WTC11 (cell line): ENCODE measurements at regions not wholly inside any gene's neighbourhood (a gene's known extent, or its start where the extent isn't known, plus 50 kb on each side); places are given as distances from the start of the nearest gene placed in this dataset.

ENCODE experiments used
- ATAC-seq: fragments of 200-7000 bp; cut with Tn5 transposase; 2 replicates; pipeline ENCODE4 v1.10.0; 2021; ENCODE audit warnings: mild to moderate bottlenecking, moderate library complexity
- CTCF ChIA-PET: fragments of 300-600 bp; sonication (Branson Sonifier 250); formaldehyde crosslinking; loops from one replicate; lab custom pipeline; 2021; ENCODE audit warnings: antibody characterized with exemption; lab: Charles Lee
- POLR2A ChIA-PET: fragments of 350-600 bp; sonication (Branson Sonifier 250); formaldehyde crosslinking; loops from one replicate; lab custom pipeline; 2021; ENCODE audit warnings: antibody characterized with exemption; lab: Charles Lee
- DNase-seq: peaks from one replicate; pipeline ENCODE4 v3.0.0; 2021; ENCODE audit warnings: low spot score
- H3K27ac Mint-ChIP-seq: 2 replicates; pipeline ENCODE4 v1.8.0; 2021; ENCODE audit warnings: mixed read lengths
- H3K27me3 Mint-ChIP-seq: 2 replicates; pipeline ENCODE4 v1.8.0; 2021; ENCODE audit warnings: low read depth, mild to moderate bottlenecking, moderate library complexity, mixed read lengths
- H3K36me3 Mint-ChIP-seq: 2 replicates; pipeline ENCODE4 v1.8.0; 2021; ENCODE audit warnings: mixed read lengths
- H3K4me1 Mint-ChIP-seq: 2 replicates; pipeline ENCODE4 v1.8.0; 2022; ENCODE audit warnings: mixed read lengths
- H3K4me3 Mint-ChIP-seq: 2 replicates; pipeline ENCODE4 v1.8.0; 2021; ENCODE audit warnings: mild to moderate bottlenecking, moderate library complexity, mixed read lengths
- H3K9me3 Mint-ChIP-seq: 2 replicates; pipeline ENCODE4 v1.8.0; 2021; ENCODE audit warnings: mixed read lengths
- ATF1 ChIP-seq: sonication (generic); formaldehyde crosslinking; IDR thresholded peaks from 2 replicates; pipeline ENCODE4 v1.8.1; 2023; ENCODE audit warnings: mild to moderate bottlenecking, moderate library complexity, missing genetic modification reagents
- CBFB ChIP-seq: sonication (generic); formaldehyde crosslinking; IDR thresholded peaks from 2 replicates; pipeline ENCODE4 v1.8.1; 2022; ENCODE audit warnings: mild to moderate bottlenecking, low read depth, missing genetic modification reagents
- CREM ChIP-seq: sonication (generic); formaldehyde crosslinking; IDR thresholded peaks from 2 replicates; pipeline ENCODE4 v1.8.1; 2022; ENCODE audit warnings: mild to moderate bottlenecking, missing genetic modification reagents, moderate library complexity
- ESRRA ChIP-seq: sonication (generic); formaldehyde crosslinking; IDR thresholded peaks from 2 replicates; pipeline ENCODE4 v1.8.1; 2022; ENCODE audit warnings: mild to moderate bottlenecking, missing genetic modification reagents, borderline replicate concordance
- ETV6 ChIP-seq: sonication (generic); formaldehyde crosslinking; IDR thresholded peaks from 2 replicates; pipeline ENCODE4 v1.8.1; 2022; ENCODE audit warnings: mild to moderate bottlenecking, missing genetic modification reagents
- FOXJ3 ChIP-seq: sonication (generic); formaldehyde crosslinking; IDR thresholded peaks from 2 replicates; pipeline ENCODE4 v1.9.0; 2021; ENCODE audit warnings: missing genetic modification reagents, mild to moderate bottlenecking, borderline replicate concordance
- FOXP1 ChIP-seq: sonication (generic); formaldehyde crosslinking; IDR thresholded peaks from 2 replicates; pipeline ENCODE4 v1.8.0; 2022; ENCODE audit warnings: missing genetic modification reagents, mild to moderate bottlenecking, moderate library complexity, borderline replicate concordance
- GRHL2 ChIP-seq: fragments of 250-450 bp; sonication (Bioruptor Pico); IDR thresholded peaks from 2 replicates; pipeline ENCODE4 v1.8.0; 2022; ENCODE audit warnings: mild to moderate bottlenecking, moderate library complexity; ENCODE audit not compliant: insufficient replicate concordance, severe bottlenecking
- GTF2I ChIP-seq: fragments of 250-450 bp; sonication (Bioruptor Pico); conservative IDR thresholded peaks from 2 replicates; pipeline ENCODE4 v1.4.0; 2021; ENCODE audit warnings: mild to moderate bottlenecking
- IRF2 ChIP-seq: sonication (generic); formaldehyde crosslinking; IDR thresholded peaks from 2 replicates; pipeline ENCODE4 v1.8.0; 2022; ENCODE audit warnings: low read depth, missing genetic modification reagents, borderline replicate concordance
- JAZF1 ChIP-seq: fragments of 250-450 bp; sonication (Bioruptor Pico); IDR thresholded peaks from 2 replicates; pipeline ENCODE4 v1.9.0; 2021; ENCODE audit warnings: moderate library complexity, mild to moderate bottlenecking, inconsistent platforms
- KAT7 ChIP-seq: sonication (generic); formaldehyde crosslinking; IDR thresholded peaks from 2 replicates; pipeline ENCODE4 v1.8.1; 2023; ENCODE audit warnings: missing genetic modification reagents, mild to moderate bottlenecking, borderline replicate concordance
- MXD4 ChIP-seq: fragments of 250-450 bp; sonication (Bioruptor Pico); IDR thresholded peaks from 2 replicates; pipeline ENCODE4 v1.8.0; 2021; ENCODE audit warnings: mild to moderate bottlenecking, moderate library complexity, borderline replicate concordance
- NFATC4 ChIP-seq: fragments of 250-450 bp; sonication (Bioruptor Pico); IDR thresholded peaks from 2 replicates; pipeline ENCODE4 v1.9.0; 2021; ENCODE audit warnings: mild to moderate bottlenecking
- NFE2L1 ChIP-seq: sonication (generic); formaldehyde crosslinking; IDR thresholded peaks from 2 replicates; pipeline ENCODE4 v1.8.1; 2023; ENCODE audit warnings: missing genetic modification reagents
- OVOL2 ChIP-seq: fragments of 250-450 bp; sonication (Bioruptor Pico); IDR thresholded peaks from 2 replicates; pipeline ENCODE4 v1.9.0; 2021; ENCODE audit warnings: mild to moderate bottlenecking, borderline replicate concordance
- SMAD3 ChIP-seq: sonication (generic); formaldehyde crosslinking; IDR thresholded peaks from 2 replicates; pipeline ENCODE4 v1.8.0; 2022; ENCODE audit warnings: missing genetic modification reagents, mild to moderate bottlenecking, borderline replicate concordance
- TEAD1 ChIP-seq: sonication (generic); formaldehyde crosslinking; IDR thresholded peaks from 2 replicates; pipeline ENCODE4 v1.8.0; 2022; ENCODE audit warnings: mild to moderate bottlenecking, missing genetic modification reagents
- TEAD4 ChIP-seq: sonication (generic); formaldehyde crosslinking; IDR thresholded peaks from 2 replicates; pipeline ENCODE4 v1.8.0; 2022; ENCODE audit warnings: mild to moderate bottlenecking, missing genetic modification reagents
- ZNF138 ChIP-seq: sonication (generic); formaldehyde crosslinking; conservative IDR thresholded peaks from 2 replicates; pipeline ENCODE4 v1.8.1; 2022; ENCODE audit warnings: mild to moderate bottlenecking, moderate library complexity, missing genetic modification reagents
- ZNF423 ChIP-seq: fragments of 250-450 bp; sonication (Bioruptor Pico); IDR thresholded peaks from 2 replicates; pipeline ENCODE4 v2.1.2; 2022; ENCODE audit warnings: mild to moderate bottlenecking, moderate library complexity
- ZNF671 ChIP-seq: fragments of 250-450 bp; sonication (Bioruptor Pico); IDR thresholded peaks from 2 replicates; pipeline ENCODE4 v1.8.0; 2021; ENCODE audit warnings: mild to moderate bottlenecking
- TF ChIP-seq, protein P1 (sequence below): sonication (generic); formaldehyde crosslinking; IDR thresholded peaks from 2 replicates; pipeline ENCODE4 v1.8.1; 2023; ENCODE audit warnings: mild to moderate bottlenecking, moderate library complexity, missing genetic modification reagents
- TF ChIP-seq, protein P2 (sequence below): sonication (generic); formaldehyde crosslinking; IDR thresholded peaks from 2 replicates; pipeline ENCODE4 v1.8.1; 2023; ENCODE audit warnings: mild to moderate bottlenecking, missing genetic modification reagents
- TF ChIP-seq, protein P3 (sequence below): sonication (generic); formaldehyde crosslinking; IDR thresholded peaks from 2 replicates; pipeline ENCODE4 v1.8.0; 2023; ENCODE audit warnings: mild to moderate bottlenecking, missing genetic modification reagents
- TF ChIP-seq, protein P4 (sequence below): sonication (generic); formaldehyde crosslinking; IDR thresholded peaks from 2 replicates; pipeline ENCODE4 v1.8.1; 2022; ENCODE audit warnings: missing genetic modification reagents, borderline replicate concordance
- TF ChIP-seq, protein P5 (sequence below): sonication (generic); formaldehyde crosslinking; IDR thresholded peaks from 2 replicates; pipeline ENCODE4 v1.8.1; 2023; ENCODE audit warnings: mild to moderate bottlenecking, missing genetic modification reagents, moderate library complexity
- TF ChIP-seq, protein P6 (sequence below): sonication (generic); formaldehyde crosslinking; IDR thresholded peaks from 2 replicates; pipeline ENCODE4 v1.8.1; 2022; ENCODE audit warnings: mild to moderate bottlenecking, missing genetic modification reagents, moderate library complexity, borderline replicate concordance

DNA sequence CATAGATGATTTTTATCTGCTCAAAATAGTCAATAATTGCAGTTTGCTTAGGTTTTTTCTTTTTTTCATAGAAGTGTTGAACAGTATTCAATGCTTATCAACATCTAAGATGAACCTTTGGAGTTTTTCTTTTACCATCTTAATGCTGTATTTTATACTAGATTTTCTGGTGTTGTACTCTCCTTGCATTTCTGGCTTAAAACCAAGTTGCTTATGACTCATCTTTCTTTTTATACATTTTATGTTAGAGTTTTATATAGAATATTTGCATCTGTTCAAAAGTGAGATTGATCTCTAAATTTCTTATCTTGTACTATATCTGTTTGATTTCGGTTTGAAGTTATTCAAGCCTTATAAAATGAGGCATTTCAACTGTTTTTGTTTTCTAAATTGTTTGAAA, 232.5 kb downstream of the RFPL4B start (continued):
- TF ChIP-seq TEAD1 (CRISPR knock-in tag): no peak
- TF ChIP-seq ATF1 (CRISPR knock-in tag): no peak

DNA sequence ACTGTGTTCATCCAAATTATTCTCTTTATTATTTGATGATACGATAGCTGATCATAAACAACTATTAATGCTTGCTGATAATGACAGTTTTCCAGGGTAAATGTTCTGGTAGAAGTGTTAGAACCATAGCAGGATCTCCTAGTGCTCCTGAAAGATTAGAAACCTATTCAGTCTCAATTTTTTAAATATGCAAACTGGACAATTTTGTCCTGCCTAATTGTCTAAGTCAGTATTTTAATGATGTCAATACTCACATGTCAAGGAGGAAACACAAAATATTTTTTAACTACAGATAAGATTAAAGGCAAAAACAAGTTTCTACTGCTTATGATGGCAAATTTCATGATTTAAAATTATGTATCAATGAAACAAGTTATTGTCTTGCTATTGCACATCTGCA, 233.9 kb downstream of the RFPL4B start:
- Mint-ChIP-seq H3K27ac (no peak overlapping the region), H3K36me3 (no peaks in the 10 kb centered on the region), H3K27me3 (no peaks in the 10 kb centered on the region), H3K4me3 (no peak overlapping the region)
- DNase-seq (no peak), ATAC-seq (no peak)
- ChIA-PET CTCF (no interaction called here), POLR2A (no interaction called here)
- TF ChIP-seq ESRRA (CRISPR knock-in tag) (no peak), ETV6 (no peak), GRHL2 (CRISPR knock-in tag) (no peak), ZNF423 (CRISPR knock-in tag) (no peak), CREM (CRISPR knock-in tag) (no peak)
- TF ChIP-seq, protein P1, sequence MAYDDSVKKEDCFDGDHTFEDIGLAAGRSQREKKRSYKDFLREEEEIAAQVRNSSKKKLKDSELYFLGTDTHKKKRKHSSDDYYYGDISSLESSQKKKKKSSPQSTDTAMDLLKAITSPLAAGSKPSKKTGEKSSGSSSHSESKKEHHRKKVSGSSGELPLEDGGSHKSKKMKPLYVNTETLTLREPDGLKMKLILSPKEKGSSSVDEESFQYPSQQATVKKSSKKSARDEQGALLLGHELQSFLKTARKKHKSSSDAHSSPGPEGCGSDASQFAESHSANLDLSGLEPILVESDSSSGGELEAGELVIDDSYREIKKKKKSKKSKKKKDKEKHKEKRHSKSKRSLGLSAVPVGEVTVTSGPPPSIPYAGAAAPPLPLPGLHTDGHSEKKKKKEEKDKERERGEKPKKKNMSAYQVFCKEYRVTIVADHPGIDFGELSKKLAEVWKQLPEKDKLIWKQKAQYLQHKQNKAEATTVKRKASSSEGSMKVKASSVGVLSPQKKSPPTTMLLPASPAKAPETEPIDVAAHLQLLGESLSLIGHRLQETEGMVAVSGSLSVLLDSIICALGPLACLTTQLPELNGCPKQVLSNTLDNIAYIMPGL (CRISPR knock-in tag): no peak
- TF ChIP-seq, protein P2, sequence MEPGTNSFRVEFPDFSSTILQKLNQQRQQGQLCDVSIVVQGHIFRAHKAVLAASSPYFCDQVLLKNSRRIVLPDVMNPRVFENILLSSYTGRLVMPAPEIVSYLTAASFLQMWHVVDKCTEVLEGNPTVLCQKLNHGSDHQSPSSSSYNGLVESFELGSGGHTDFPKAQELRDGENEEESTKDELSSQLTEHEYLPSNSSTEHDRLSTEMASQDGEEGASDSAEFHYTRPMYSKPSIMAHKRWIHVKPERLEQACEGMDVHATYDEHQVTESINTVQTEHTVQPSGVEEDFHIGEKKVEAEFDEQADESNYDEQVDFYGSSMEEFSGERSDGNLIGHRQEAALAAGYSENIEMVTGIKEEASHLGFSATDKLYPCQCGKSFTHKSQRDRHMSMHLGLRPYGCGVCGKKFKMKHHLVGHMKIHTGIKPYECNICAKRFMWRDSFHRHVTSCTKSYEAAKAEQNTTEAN (CRISPR knock-in tag): no peak
- TF ChIP-seq, all 79 proteins: peak for 0
- Mint-ChIP-seq H3K9me3 (peaks cover 10% of the 10 kb centered on the region), H3K4me1 (no peaks in the 10 kb centered on the region)

DNA sequence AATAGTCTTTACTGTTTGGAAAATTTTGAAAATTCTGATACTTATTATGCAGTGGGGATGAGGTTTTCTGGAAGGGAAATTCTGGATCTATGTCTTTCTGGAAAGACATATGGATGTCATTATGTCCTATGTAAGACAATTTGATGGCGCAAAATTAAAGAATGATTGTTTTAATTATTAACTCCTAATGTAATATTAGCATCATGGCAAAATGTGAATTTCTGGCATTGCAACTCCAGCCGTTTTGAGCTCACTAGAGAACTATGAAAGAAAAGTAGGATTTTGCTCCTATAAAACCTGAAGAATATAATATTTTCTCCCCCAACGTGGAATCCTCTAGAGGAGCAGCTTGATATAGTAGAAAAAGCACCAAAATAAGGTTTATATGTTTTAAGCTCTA, 243.2 kb downstream of the RFPL4B start:
- no peak for DNase-seq
- H3K4me3 Mint-ChIP-seq: no peak overlapping the region
- peaks cover 18% of the 10 kb centered on the region for H3K9me3 Mint-ChIP-seq
- ChIA-PET CTCF (no interaction called here), POLR2A (no interaction called here)
- H3K27ac Mint-ChIP-seq: no peak overlapping the region
- H3K36me3 Mint-ChIP-seq: peaks cover 9% of the 10 kb centered on the region; the same call in 1 of the 2 replicates
- H3K27me3 Mint-ChIP-seq: no peaks in the 10 kb centered on the region
- H3K4me1 Mint-ChIP-seq: peaks cover 8% of the 10 kb centered on the region
- no peak for ATAC-seq
- TF ChIP-seq, protein P3, sequence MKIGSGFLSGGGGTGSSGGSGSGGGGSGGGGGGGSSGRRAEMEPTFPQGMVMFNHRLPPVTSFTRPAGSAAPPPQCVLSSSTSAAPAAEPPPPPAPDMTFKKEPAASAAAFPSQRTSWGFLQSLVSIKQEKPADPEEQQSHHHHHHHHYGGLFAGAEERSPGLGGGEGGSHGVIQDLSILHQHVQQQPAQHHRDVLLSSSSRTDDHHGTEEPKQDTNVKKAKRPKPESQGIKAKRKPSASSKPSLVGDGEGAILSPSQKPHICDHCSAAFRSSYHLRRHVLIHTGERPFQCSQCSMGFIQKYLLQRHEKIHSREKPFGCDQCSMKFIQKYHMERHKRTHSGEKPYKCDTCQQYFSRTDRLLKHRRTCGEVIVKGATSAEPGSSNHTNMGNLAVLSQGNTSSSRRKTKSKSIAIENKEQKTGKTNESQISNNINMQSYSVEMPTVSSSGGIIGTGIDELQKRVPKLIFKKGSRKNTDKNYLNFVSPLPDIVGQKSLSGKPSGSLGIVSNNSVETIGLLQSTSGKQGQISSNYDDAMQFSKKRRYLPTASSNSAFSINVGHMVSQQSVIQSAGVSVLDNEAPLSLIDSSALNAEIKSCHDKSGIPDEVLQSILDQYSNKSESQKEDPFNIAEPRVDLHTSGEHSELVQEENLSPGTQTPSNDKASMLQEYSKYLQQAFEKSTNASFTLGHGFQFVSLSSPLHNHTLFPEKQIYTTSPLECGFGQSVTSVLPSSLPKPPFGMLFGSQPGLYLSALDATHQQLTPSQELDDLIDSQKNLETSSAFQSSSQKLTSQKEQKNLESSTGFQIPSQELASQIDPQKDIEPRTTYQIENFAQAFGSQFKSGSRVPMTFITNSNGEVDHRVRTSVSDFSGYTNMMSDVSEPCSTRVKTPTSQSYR (CRISPR knock-in tag): no peak
- TF ChIP-seq FOXP1 (no peak), ZNF138 (no peak), CBFB (CRISPR knock-in tag) (no peak), JAZF1 (CRISPR knock-in tag) (no peak), SMAD3 (CRISPR knock-in tag) (no peak), ZNF671 (CRISPR knock-in tag) (no peak), MXD4 (CRISPR knock-in tag) (no peak), NFATC4 (CRISPR knock-in tag) (no peak), NFE2L1 (no peak), KAT7 (no peak), OVOL2 (CRISPR knock-in tag) (no peak), IRF2 (CRISPR knock-in tag) (no peak), GTF2I (CRISPR knock-in tag) (no peak), FOXJ3 (no peak), TEAD4 (CRISPR knock-in tag) (no peak)
- TF ChIP-seq, protein P4, sequence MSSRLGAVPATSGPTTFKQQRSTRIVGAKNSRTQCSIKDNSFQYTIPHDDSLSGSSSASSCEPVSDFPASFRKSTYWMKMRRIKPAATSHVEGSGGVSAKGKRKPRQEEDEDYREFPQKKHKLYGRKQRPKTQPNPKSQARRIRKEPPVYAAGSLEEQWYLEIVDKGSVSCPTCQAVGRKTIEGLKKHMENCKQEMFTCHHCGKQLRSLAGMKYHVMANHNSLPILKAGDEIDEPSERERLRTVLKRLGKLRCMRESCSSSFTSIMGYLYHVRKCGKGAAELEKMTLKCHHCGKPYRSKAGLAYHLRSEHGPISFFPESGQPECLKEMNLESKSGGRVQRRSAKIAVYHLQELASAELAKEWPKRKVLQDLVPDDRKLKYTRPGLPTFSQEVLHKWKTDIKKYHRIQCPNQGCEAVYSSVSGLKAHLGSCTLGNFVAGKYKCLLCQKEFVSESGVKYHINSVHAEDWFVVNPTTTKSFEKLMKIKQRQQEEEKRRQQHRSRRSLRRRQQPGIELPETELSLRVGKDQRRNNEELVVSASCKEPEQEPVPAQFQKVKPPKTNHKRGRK (CRISPR knock-in tag): no peak
- TF ChIP-seq, protein P5, sequence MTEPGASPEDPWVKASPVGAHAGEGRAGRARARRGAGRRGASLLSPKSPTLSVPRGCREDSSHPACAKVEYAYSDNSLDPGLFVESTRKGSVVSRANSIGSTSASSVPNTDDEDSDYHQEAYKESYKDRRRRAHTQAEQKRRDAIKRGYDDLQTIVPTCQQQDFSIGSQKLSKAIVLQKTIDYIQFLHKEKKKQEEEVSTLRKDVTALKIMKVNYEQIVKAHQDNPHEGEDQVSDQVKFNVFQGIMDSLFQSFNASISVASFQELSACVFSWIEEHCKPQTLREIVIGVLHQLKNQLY (CRISPR knock-in tag): no peak
- TF ChIP-seq, protein P6, sequence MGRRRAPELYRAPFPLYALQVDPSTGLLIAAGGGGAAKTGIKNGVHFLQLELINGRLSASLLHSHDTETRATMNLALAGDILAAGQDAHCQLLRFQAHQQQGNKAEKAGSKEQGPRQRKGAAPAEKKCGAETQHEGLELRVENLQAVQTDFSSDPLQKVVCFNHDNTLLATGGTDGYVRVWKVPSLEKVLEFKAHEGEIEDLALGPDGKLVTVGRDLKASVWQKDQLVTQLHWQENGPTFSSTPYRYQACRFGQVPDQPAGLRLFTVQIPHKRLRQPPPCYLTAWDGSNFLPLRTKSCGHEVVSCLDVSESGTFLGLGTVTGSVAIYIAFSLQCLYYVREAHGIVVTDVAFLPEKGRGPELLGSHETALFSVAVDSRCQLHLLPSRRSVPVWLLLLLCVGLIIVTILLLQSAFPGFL (CRISPR knock-in tag): no peak
